GM12878 (cell line): ENCODE measurements at regions not wholly inside any gene's neighbourhood (a gene's known extent, or its start where the extent isn't known, plus 50 kb on each side); places are given as distances from the start of the nearest gene placed in this dataset.

ENCODE experiments used
- BACH1 ChIP-seq: fragments of 450-650 bp; IDR thresholded peaks from 2 replicates; pipeline ENCODE4 v1.6.1; 2017; ENCODE audit warnings: mild to moderate bottlenecking, borderline replicate concordance
- CHD2 ChIP-seq: IDR thresholded peaks from 2 replicates; pipeline ENCODE4 v1.6.1; 2011; ENCODE audit warnings: low read depth, low read length, improper control_type of control experiment, borderline replicate concordance
- JUNB ChIP-seq: IDR thresholded peaks from 2 replicates; pipeline ENCODE4 v1.6.1; 2016; ENCODE audit warnings: antibody characterized with exemption, mild to moderate bottlenecking
- MTA3 ChIP-seq: IDR thresholded peaks from 2 replicates; pipeline ENCODE4 v1.6.1; 2012; ENCODE audit warnings: low read length, inconsistent platforms, borderline replicate concordance
- PAX8 ChIP-seq: fragments of 450-650 bp; IDR thresholded peaks from 2 replicates; pipeline ENCODE4 v1.6.1; 2017; ENCODE audit warnings: mild to moderate bottlenecking, moderate library complexity
- RAD21 ChIP-seq: IDR thresholded peaks from 2 replicates; pipeline ENCODE4 v1.6.1; 2011; ENCODE audit warnings: mild to moderate bottlenecking, low read depth, low read length, moderate library complexity; ENCODE audit not compliant: insufficient read depth
- RELA ChIP-seq: fragments of 450-650 bp; IDR thresholded peaks from 2 replicates; pipeline ENCODE4 v1.8.0; 2014; ENCODE audit warnings: borderline replicate concordance; ENCODE audit not compliant: partially characterized antibody
- SPI1 ChIP-seq: IDR thresholded peaks from 2 replicates; pipeline ENCODE4 v1.6.1; 2011; ENCODE audit warnings: low read depth, mild to moderate bottlenecking, low read length, moderate library complexity, borderline replicate concordance; ENCODE audit not compliant: insufficient read depth
- SREBF2 ChIP-seq: IDR thresholded peaks from 2 replicates; pipeline ENCODE4 v1.6.1; 2012; ENCODE audit warnings: mild to moderate bottlenecking, low read length
- YBX1 ChIP-seq: fragments of 450-650 bp; IDR thresholded peaks from 2 replicates; pipeline ENCODE4 v1.6.1; 2016; ENCODE audit warnings: antibody characterized with exemption
- ZNF274 ChIP-seq: IDR thresholded peaks from one replicate; pipeline ENCODE4 v1.8.0; 2011; ENCODE audit not compliant: insufficient read length, insufficient read depth
- TF ChIP-seq, protein P1 (sequence below): fragments of 450-650 bp; IDR thresholded peaks from 2 replicates; pipeline ENCODE4 v1.6.1; 2017; ENCODE audit warnings: mild to moderate bottlenecking, moderate library complexity

DNA sequence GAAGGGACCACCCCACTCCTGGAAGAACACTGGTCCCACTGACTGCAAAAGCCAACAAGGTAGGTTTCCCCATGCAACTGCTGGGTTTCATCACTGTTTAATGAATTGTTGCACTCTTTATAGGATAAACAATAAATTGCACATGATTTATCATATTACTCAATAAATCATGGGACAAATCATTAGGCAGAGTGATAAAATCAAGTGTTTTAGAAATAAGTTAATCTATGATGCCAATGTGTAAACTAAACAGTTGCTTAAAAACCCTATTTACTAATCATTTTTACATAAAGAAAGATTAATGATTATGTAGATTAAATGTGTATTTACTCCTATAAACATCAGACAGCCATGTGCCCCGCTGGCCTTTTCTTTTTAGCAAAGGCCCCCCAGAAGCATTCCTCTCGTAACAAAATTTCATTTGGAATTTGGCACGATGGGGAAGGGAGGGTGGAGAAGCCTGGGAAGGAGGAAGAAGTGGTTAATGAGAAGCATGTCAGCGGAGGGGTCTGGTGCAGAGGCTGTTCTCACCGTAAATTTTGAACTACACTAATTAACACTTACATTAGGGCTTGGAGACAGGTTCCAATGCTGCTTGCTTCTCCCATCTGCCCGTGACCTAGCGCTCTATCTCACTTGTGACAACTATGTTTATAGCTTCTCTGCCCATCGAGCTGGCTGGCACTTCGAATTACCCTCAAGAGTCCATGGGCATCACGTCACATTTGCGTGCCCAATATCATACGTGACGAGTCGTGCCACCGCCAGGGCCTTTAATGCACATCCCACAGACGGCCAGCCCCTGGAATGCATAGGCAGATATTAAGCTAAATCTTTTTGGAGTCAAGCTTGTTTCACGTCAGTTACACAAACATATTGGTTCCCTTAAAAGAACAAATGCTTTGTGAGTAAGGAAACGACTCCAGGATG lies 357.7 kb upstream of the TSHZ3 start (continued):
- TF ChIP-seq, protein P1, sequence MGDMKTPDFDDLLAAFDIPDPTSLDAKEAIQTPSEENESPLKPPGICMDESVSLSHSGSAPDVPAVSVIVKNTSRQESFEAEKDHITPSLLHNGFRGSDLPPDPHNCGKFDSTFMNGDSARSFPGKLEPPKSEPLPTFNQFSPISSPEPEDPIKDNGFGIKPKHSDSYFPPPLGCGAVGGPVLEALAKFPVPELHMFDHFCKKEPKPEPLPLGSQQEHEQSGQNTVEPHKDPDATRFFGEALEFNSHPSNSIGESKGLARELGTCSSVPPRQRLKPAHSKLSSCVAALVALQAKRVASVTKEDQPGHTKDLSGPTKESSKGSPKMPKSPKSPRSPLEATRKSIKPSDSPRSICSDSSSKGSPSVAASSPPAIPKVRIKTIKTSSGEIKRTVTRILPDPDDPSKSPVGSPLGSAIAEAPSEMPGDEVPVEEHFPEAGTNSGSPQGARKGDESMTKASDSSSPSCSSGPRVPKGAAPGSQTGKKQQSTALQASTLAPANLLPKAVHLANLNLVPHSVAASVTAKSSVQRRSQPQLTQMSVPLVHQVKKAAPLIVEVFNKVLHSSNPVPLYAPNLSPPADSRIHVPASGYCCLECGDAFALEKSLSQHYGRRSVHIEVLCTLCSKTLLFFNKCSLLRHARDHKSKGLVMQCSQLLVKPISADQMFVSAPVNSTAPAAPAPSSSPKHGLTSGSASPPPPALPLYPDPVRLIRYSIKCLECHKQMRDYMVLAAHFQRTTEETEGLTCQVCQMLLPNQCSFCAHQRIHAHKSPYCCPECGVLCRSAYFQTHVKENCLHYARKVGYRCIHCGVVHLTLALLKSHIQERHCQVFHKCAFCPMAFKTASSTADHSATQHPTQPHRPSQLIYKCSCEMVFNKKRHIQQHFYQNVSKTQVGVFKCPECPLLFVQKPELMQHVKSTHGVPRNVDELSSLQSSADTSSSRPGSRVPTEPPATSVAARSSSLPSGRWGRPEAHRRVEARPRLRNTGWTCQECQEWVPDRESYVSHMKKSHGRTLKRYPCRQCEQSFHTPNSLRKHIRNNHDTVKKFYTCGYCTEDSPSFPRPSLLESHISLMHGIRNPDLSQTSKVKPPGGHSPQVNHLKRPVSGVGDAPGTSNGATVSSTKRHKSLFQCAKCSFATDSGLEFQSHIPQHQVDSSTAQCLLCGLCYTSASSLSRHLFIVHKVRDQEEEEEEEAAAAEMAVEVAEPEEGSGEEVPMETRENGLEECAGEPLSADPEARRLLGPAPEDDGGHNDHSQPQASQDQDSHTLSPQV = no peak
- TF ChIP-seq MTA3 = no peak
- no peak for TF ChIP-seq BACH1
- TF ChIP-seq YBX1 = no peak
- TF ChIP-seq PAX8 = no peak
- no peak for TF ChIP-seq RELA
- TF ChIP-seq CHD2 = no peak
- no peak for TF ChIP-seq SREBF2
- no peak for TF ChIP-seq RAD21
- TF ChIP-seq ZNF274 = no peak
- TF ChIP-seq SPI1 = no peak
- no peak for TF ChIP-seq JUNB
